Left cardiac atrium (tissue), 4 donors: ENCODE measurements at regions not wholly inside any gene's neighbourhood (a gene's known extent, or its start where the extent isn't known, plus 50 kb on each side); places are given as distances from the start of the nearest gene placed in this dataset.
"Not testable (repeated sequence)": the region's sequence is repeated elsewhere in the genome, so short reads cannot be mapped to it uniquely, and the experiment has no call there.

ENCODE experiments used
- ATAC-seq, 2 donors: fragments of 200-7000 bp; cut with Tn5 transposase; one replicate each; pipeline ENCODE4 v1.9.1; 2020; ENCODE audit warnings: mild to moderate bottlenecking in 2 of 2, moderate library complexity in 2 of 2
- DNase-seq: peaks from one replicate; pipeline ENCODE4 v3.0.0-alpha.2; 2020
- intact Hi-C, 2 donors: fragments of 100-400 bp; cut with DNase I; formaldehyde crosslinking; loops; one replicate each; pipeline versions ENCODE4 v1.14.1 to v1.15.1; 2022 to 2023
- donor health status: DM: no; HTN: yes; CAD: no.
- donor health status: DM: no; HTN: yes; CAD: no; lungs with severe emphysema.
- donor health status: DM: yes; HTN: yes; CAD: no.
- donor health status: Dilated cardiomyopathy.

GRCh38 chr14:106199097-106199496 is 672.7 kb downstream of the TMEM121 start:
- no peak for DNase-seq
- intact Hi-C loops = no loop called here
- ATAC-seq = no peak

DNA sequence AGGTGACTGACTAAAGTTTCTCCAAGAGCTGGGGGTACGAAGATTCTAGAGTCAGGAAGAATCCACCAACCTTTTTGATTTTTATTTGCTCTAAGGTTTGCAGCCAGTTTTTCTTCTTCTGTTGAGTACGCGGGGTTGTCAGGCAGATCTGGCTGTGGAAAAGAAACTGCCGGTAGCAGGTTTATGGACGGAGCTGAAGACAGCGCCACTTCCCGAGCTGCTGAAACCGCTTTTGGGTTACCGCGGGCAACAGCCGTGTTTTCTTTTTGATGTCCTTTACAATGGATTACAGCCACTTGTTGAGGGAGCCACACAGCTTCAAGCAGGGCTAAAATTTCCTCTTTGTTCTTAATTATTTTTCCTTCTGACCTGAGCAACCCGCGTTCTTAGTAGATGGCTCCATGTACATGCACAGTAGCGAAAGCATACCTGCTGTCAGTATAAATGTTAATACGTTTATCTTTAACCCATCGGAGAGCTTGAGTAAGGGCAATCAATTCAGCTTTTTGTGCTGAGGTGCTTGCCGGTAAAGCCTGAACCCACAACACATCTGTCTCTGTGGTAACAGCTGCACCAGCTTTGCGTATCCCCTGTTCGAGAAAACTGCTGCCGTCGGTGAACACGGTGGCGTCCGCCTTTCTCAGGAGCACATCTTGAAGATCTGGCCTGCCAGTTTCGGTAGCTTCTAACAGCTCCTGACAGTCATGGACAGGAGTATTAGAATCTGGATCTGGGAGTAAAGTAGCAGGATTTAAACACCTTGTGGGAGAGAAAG is 674.3 kb downstream of the TMEM121 start:
- ATAC-seq (no peak), DNase-seq (no peak)
- intact Hi-C loops = no loop called here

DNA sequence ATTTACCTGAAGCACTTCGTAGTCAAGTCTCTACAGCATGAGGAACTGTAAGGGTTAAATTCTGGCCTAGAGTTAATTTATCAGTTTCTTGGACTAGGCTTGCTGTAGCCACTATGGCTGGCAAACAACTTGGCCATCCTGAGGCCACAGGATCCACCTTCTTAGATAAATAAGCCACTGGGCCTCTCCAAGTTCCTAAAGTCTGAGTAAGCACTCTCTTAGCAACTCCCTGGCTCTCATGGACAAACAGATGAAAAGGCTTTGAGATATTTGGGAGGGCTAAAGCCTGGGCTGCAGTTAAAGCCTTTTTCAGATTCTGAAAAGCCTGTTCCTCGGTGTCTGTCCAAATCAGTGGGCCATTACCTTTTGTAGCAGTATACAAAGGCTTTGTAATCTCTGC is 675.0 kb downstream of the TMEM121 start:
- DNase-seq = no peak
- ATAC-seq = no peak
- intact Hi-C loops = no loop called here

- DNase-seq (no peak), ATAC-seq (no peak)
- intact Hi-C loops = no loop called here
These were observed 677.1 kb downstream of the TMEM121 start for GRCh38 chr14:106203438-106203837.

- intact Hi-C loops = no loop called here
- ATAC-seq (no peak), DNase-seq (no peak)
These were observed 677.7 kb downstream of the TMEM121 start for GRCh38 chr14:106204063-106204462.

DNA sequence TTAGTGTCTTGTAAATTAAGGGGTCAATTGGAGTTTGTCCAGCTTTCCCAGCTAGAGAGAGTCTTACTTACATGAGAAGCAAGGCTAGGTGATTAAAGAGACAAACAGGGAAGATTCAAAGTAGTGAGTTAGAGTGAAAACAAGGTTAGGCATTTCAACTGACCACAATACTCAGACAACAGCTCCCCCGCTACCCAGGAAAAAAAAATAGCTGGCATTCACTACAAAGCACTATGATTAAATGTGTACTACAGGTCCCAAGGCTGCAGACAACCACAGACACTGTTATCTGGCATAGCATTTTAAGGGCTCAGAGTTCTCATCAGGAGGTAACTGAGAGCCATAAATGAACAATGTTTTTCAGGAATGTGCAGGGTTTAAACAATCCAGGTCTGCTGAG is 680.9 kb downstream of the TMEM121 start:
- ATAC-seq (no peak), DNase-seq (no peak)
- intact Hi-C loops = no loop called here

DNA sequence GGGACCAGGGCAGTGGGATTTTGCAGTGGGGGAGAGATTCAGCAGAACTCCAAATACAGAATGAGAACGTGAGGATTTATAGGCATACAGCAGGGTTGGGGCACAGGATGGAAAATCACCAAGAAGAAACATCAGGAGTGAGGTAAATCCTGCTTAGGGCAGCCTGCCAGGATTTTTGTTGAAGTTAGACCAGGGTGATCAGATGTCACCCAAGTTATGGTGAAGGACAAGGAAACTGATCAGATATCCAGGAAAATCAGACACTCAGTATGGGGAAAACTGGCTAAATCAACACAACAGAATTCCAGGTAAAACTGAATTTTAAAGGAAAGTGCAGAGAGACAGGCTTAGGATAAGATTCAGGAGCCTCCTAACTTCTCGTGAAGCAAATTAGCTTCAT is 682.4 kb downstream of the TMEM121 start:
- ATAC-seq (no peak), DNase-seq (no peak)
- intact Hi-C loops = no loop called here

DNA sequence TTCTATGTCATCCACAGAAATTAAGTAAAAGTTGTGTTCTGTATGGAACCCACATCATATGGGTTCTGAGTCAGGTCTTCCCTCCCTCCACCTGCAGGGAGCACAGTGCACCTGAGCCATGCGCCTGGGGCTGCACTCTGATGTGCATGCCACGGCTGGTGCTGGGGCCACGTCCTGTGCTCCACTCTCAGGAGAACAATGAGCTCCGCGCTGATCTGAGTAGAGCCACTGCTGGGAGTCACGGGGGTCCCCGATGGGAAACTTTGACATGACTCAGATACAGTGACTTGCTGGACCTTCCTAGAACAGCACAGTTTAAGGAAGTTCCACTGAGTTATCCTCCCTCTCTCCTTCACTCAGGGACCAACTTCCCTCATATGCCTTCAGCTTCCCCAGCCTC is 683.4 kb downstream of the TMEM121 start:
- ATAC-seq (no peak), DNase-seq (no peak)
- intact Hi-C loops = no loop called here

DNA sequence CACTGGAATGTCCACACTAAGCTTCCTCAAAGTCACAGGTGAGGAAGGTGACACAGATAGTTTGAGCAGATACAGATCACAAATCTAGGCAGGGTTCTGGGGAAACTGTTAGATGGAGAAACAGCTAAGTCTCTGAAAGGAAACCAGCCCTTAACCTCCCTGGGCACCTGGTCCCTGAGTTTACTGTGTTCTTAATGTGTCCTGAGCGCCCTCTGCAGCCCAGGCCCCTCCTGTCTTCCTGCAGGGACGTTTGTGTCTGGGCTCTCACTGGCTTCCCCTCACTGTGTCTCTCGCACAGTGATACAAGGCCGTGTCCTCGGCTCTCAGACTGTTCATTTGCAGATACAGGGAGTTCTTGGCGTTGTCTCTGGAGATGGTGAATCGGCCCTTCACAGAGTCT is 684.3 kb downstream of the TMEM121 start:
- DNase-seq = no peak
- ATAC-seq = no peak
- intact Hi-C loops = no loop called here

DNA sequence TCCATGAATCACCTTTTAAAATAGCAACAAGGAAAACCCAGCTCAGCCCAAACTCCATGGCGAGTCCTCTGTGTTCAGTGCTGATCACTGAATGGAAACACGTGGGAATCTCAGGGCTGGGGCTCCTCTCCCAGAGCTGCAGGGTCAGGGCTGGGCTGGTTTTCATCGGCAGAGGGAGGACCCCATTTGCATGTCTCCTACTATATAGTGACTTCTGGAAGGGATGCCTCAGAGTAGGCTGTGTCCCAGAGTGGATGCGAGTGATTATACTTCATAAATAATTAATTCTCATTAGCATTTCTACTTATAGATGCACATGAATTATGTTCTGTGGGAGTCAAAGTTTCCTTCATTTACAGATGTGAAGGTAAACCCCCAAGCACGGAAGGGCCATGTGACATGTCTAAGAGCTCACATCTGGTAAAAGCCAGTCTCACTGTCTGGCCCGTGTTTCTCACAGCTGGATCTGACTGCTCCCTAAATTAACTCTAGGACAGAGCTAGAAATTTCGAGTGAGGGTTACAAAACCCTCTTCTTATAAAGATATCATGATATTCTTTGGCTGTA is 685.0 kb downstream of the TMEM121 start:
- no peak for DNase-seq
- intact Hi-C loops = no loop called here
- no peak for ATAC-seq

- intact Hi-C loops = no loop called here
- ATAC-seq (no peak), DNase-seq (no peak)
These were observed 688.8 kb downstream of the TMEM121 start for GRCh38 chr14:106215229-106215628.

DNA sequence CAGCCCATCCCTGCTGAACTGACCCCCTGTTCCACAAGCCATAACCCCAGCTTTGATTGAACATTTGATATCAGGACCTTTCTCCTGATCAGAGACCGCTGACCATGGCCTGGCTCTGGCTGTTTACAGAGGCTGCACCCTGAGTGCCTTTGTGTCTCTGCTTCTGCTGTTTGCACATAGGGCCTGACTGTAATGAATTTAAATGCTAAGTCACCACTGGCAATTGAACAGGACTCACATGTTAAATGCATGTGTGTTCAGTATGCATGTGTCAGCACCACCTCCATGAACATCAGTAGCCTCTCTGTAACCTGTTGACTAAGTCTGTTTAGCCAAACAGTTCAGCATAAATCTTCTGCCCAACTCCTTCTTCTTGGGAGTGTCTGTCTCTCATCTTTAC is 690.3 kb downstream of the TMEM121 start:
- no peak for DNase-seq
- ATAC-seq = no peak
- intact Hi-C loops = no loop called here

- ATAC-seq = no peak
- DNase-seq = no peak
- intact Hi-C loops = no loop called here
These were observed 691.8 kb downstream of the TMEM121 start for GRCh38 chr14:106218174-106218573.

DNA sequence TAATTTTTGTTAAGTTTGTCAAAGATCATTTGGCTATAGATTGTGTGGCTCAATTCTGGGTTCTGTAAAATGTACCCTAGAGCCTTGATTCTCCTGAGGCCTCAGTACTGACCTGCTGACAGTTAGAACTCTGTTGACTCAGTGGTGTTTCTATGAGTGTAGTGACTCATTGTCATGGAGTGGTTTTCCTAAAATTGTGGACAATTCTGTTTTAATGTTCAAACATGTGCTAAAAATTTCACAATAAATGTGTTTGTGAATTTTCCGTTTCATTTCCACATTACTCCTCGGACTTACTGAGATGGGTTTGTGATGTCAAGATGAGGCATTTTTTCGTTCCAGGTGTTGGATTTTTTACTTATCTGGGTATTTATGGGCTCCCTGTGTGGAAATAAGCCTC is 695.9 kb downstream of the TMEM121 start:
- ATAC-seq = no peak
- intact Hi-C loops = no loop called here
- no peak for DNase-seq

DNA sequence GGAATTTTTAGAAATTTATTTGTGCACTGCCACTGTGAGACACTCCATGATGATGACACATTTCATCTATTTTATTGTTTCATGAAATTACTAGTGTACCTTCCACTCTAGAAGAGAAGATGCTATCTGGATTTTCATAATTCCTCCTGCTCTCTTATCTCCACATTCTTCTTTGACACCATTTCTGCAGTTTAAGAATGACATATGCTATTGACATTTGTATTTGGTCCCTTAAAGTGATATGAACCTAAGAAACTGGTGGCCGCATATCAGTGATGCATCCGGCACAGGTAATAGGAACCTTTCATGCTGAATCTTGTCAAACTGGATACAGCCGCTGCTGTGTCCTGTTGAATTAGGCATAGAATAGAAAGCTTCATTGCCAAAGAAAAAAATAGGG is 696.3 kb downstream of the TMEM121 start:
- intact Hi-C loops = no loop called here
- DNase-seq (no peak), ATAC-seq (no peak)

- no peak for ATAC-seq
- no peak for DNase-seq
- intact Hi-C loops = no loop called here
These were observed 701.4 kb downstream of the TMEM121 start for GRCh38 chr14:106227793-106228192.

DNA sequence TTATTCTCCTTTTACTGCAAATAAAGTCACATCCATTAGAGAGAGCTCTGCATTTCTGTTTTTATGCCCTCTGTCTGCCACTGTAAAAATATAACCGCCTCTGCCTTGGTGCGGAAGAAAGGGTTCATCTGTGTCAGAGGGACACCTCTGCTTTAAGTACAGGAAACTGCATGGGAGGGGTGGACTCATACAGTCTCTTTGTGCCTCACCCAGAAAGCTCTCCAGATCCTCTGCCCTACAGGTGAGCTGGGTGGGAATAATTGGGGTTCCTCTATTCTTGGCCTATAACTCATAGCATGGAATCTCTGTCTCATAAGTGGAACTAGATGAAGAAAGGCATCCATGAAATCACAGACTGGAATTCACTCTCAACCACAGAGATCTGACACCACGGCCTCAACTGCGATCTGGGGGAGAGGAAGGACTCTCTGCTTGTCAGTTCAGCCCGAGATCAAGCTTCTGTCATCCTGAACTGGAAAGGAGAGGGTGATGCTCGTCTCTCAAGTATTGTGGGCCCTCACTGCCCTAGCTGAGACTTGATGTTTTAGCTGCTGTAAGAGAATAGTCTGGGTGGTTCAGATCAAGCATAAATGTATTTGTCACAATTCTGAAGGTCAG is 702.3 kb downstream of the TMEM121 start:
- ATAC-seq (no peak), DNase-seq (no peak)
- intact Hi-C loops = no loop called here

DNA sequence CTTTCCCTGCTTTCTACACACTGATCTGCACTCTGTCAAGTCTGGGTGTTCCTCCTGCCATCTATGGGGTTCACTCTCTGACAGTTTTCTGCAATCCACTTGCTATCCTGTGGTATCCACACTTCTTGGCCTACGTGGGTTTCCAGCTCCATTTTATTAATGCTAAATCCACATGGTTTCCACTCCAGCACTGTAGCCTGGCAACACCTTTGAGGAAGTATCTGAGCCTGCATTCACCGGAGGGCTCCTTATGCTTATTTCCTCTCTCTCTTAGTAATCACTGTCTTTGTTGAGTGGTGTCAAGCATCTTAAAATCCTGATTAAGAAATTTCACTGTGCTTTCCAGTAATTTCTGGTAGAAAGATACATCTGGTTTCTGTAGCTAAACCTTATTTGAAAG is 703.7 kb downstream of the TMEM121 start:
- DNase-seq = no peak
- ATAC-seq = no peak
- intact Hi-C loops = no loop called here

DNA sequence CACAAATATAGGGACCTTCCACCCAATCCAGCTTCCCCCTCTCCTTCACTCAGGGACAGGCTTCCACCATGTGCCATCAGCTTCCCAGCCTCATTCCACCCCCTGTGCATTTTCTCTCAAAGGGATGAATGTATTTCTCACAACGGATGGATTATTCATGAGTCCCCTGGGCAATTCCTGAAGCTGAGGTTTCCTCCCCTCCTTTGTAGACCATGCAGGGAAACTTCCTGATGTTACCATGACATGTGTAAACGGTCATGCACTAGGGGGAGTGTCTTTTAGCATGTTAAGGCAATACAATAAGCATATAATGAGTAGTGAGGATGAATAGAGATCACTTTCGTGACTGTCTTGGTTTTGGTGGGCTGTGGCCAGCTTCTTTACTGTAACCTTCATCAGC is 706.8 kb downstream of the TMEM121 start:
- ATAC-seq, DNase-seq, intact Hi-C loops: not testable (repeated sequence)

DNA sequence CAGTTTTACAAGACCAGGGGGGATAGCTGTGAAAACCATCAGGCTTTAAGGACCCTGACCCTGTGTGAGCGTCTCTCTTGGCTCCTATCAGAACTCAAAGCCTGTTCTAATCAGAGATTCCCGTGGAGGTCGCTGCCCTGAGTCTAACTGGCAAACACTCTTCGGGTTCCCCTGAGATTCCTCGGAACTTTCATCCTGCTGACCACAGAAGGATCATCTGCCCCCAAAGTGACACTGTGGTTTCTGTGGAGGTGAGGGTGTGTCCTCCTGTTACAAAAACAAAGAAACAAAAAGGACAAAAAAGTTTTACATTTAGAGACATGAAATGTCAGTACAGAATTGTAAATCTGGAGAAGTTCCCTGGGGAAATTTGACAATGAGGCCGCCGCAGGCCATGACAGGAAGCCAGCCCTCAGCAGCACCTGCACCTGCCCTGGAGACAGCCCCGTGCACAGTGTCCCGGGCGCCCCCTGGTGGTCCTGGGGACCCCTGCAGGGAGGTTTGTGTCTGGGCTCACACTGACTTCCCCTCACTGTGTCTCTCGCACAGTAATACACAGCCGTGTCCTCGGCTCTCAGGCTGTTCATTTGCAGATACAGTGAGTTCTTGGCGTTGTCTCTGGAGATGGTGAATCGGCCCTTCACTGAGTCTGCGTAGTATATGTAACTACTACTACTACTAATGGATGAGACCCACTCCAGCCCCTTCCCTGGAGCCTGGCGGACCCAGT is 708.3 kb downstream of the TMEM121 start:
- ATAC-seq, intact Hi-C loops, DNase-seq: not testable (repeated sequence)
